GM21381 (cell line): ENCODE measurements at regions not wholly inside any gene's neighbourhood (a gene's known extent, or its start where the extent isn't known, plus 50 kb on each side); places are given as distances from the start of the nearest gene placed in this dataset.
"Not testable (repeated sequence)": the region's sequence is repeated elsewhere in the genome, so short reads cannot be mapped to it uniquely, and the experiment has no call there.

Experiments
- ATAC-seq: cut with Tn5 transposase; IDR thresholded peaks from one replicate; pipeline ENCODE4 v1.9.1; 2021; ENCODE audit warnings: mild to moderate bottlenecking, moderate library complexity; ENCODE audit not compliant: unreplicated experiment

DNA sequence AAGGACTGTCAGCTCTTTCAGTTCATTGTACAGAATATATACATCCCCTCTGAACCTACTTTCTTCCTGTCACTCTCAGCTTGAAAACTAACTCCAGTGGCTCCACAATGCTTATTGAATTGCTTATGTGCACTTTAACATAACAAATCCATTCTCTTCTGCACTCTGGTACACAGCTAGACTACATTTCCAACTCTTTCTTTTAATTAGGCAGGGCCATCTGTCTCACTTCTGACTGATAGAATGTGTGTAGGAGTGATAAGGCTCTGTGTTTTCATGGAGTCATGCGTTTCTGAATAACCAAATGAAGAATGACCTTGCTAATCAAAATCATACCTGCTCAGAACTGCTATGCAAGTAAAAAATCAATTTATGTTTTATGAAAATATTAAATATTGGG is 278.5 kb upstream of the CCDC179 start:
- no peak for ATAC-seq

DNA sequence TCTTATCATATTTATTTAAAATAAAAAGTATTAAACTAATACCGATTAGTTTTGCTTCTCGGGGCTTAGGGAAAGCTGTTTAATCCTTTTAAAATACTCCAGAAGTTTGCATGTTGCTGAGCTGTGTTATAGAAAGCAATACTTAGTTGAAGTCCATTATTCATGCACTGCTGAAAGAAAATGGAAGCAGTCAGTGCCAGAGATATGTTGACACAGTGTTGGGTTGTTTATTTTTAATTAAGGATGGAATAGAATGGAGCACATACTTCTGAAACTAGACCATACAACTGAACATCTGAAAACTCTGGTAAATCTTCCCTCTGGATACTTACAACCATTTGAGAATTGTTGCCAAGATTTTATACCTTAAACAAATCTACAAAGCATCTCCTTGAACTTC is 282.7 kb upstream of the CCDC179 start:
- ATAC-seq = no peak

DNA sequence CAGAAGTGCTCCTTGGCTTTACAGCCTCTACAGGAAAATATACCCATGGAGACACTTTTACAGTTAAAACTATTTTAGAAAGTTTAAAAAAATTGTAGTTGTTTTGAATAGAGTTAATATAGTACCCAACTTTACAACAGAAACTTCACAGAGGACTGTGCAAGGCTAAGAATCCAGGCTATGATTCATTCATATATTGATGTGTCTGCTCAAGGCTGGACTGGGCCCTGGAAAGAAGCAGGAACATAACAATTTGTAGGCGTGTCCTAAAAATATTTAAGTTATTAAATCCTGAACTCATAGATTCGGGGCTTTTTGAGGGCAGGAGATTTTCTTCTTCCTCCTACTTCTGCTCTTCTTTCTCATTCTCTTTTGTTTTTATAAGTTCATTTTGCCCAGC is 291.5 kb upstream of the CCDC179 start:
- no peak for ATAC-seq

DNA sequence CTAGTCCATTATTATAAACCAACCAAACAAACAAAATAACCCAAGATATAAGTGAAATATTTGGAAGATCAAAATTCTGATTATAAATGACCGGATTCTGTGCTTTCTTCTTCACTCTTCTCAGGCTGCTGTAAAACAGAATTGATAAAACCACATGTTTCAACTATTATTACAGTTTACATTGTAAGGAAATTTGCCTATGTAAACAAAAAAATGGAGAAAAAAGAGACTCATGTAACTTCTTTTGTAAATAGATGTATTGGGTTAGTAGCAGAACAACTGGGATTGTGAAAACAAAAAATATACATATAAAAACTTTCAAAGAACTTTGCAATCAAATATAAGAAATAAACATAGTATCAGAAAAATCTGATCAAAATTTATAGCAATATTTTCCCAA is 295.2 kb upstream of the CCDC179 start:
- no peak for ATAC-seq

DNA sequence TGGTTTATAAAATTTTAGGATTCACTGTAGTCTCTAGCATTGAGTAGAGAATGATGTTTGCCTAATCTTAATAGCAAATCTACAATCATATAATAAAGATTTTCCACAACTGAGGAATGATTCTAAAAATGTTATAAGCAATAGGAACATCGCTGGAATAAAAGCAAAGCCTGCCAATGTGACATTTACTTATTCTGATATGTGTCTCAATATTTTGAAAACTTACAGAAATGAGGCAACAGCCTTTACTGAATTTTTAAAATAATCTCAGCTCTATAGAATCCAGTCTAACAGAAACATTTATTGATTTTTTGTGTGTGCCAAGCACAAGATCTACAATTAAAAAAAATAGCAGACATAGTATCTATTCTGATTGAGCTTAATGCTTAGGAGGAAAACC is 303.7 kb upstream of the CCDC179 start:
- no peak for ATAC-seq

DNA sequence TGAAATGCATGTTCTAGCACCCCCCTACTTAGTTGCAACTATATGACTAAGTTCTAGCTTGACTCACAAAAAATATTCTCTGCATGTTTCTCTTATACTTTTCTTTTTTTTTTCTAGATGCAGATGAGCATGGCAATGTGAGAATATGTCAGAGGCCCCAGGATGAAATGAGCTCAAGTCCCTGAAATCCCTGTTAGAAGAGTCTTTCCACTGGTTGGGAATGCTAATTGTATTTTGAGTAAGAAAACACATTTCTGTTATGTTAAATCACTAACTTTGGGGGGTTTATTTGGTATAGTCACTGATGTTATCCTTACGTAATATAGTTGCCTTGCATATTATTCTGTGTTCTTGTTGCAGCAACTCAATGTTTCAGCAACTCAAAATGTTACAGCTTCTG is 306.1 kb upstream of the CCDC179 start:
- no peak for ATAC-seq

DNA sequence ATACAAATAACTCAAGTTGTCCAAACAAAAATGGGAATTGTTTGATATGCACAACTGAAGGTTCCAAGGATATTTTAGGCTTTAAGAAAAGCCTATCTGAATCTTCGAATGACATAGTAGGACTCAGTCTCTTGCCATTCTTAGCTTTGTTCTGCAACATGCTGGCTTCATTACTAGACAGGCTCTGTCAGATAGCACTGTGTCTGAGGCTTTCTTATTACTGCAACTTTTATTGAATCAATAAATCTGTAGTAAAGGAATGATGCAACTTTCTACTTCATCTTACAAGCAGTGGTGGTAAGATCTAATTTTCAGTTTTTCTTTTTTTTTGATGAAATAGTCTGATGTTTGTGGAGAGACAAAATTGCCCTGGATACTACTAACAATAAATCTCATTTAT is 319.3 kb upstream of the CCDC179 start:
- ATAC-seq = no peak

DNA sequence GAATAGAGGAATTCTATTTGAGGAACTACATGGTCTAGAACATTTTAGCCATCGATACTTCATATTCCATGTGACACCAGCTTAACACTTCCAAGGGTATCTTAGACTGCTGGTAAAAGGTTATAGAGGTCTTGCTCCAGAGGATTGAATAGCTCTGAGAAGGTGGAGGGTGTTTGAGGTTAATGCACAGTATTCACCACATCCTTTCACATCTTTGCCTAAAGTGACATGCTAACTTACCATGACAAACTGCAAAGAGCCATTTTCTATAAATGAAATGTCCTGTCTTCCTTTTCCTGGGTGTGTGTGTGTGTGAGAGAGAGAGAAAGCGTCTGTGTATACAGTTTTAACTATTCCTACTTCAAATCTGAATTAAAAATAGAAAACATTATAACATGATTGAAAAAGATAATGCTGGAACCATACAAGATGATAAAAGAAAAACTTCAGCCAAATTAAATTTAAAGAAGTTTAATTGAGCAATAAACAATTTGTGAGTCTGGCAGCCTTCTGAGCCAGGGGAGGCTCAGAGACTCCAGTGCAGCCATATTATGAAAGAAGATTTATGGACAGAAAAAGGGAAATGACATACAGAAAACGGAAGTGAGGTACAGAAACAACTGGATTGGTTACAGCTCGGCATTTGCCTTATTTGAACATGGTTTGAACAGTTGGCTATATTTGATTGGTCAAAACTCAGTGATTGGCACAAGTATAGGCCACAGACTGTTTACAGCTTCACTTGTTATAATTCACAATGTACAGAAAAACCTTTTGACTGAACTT is 320.9 kb upstream of the CCDC179 start:
- ATAC-seq = no peak

DNA sequence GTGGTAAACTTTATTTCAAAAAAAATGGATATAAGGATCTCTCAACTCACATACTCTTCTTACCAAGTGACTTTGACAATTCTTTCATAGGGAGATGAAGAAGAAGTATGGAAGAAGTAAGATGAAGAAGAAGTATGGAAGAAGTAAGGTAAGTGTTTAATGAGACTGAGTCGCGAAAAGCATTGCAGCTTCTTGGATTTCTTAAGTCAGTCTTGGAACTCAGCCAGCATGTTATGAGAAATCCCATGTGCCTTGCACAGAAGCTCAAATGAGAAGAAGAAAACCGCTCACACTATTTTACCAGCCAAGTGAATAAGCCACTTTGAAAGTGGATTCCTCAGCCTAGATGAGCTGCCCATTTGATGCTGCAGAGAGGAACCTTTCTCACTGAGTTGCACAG is 332.0 kb upstream of the CCDC179 start:
- no peak for ATAC-seq

DNA sequence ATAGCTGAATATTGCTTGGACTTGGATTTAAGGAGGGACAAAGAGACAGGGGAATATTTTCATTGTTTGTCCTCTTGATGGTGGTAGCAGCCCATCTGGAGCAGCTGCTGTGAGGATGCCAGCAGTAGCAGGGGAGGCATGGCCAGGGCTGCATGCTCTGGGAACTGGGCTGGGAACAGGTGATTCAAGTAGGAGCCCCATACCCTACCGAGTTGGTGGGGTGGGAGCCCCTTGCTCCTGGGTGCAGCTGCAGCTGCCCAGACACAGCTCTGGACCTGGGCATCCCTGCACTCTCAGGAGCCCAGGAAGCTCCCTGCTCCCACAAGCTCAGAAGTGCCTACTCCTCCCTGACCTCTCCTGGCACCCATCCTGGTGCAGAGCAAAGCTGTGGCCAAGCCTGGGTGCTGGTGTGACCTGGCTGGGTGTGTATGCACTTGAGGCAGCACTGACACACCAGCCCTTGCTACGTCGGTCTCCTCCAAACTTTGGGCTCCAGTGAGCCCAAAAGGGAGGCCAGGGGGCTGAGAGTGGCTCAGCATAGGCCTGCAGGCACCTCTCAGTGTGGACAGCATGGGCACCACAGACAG is 341.8 kb upstream of the CCDC179 start:
- ATAC-seq = no peak

DNA sequence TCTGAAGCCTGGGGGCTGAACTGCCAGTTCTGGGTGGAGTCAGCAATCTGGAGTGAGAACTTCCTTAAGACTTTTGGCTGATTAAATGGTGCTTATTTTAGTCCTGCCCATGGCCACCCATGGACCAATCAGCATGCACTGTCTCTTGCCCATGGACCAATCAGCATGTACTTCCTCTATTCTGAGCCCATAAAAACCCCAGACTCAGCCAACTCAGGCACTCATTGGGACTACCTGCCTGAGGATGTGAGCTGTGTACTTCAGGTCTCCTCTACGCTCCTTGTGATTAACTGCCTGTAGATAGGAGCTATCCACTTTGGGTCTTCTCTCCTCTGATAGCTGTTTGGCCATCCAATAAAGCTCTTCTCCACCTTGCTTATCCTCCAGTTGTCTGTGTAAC is 342.3 kb upstream of the CCDC179 start:
- ATAC-seq = no peak

DNA sequence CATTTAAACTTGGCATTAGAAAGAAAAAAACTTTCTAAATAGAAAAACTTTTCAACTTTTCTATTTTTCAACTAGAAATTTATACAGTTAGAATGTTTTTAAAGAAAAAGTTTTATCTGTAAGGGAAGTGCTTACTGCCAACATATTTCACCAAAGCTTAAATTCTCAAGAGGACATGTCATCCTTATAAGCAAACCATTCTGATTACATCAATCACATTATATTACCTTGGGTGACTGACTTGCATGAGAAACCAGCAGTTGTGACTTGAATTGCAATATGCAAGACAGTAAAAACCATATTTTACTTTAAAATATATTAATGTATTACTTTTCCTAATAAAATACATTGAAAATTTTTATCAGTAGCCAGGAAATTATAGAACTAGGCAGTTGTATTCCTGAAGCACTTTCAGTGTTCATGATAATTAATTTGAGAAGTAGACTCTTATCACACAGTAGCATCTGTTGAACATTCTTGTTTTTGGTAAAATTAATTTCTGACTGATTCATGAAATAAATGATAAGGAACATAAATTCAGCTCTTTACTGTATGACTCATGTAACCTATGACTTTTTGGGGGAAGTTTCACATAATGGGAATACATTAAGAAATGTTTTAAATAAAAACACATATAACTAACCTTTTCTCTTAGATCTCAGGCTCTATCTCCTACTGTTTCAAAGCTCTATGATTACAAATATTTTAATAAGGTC is 345.0 kb upstream of the CCDC179 start:
- ATAC-seq = no peak

DNA sequence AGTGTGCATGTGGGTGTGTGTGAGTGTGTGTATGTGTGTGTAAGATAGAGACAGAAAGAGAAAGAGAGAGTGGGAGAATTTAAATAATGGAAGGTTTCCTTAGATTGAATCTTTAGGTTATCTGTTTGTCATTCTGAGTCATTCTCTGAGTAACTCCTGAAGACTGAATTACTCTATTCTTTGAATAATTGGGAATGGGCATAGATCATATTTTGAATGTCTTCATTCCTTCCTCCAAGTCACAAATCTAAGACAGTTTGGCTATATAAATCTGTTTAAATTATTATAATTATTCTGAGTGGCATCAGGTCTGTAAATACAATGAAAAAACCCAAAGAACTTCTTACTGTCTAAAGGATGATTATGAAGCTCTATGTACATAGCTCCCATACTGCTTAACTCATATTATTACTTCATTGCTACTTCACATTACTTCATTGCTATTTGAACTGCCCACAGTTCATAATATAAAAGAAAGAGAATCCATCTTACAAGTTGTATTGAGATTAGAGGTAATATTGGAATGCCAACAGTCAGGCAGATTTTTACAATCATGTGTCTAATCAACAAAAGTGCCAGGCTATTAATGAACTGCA is 346.6 kb upstream of the CCDC179 start:
- ATAC-seq = no peak

DNA sequence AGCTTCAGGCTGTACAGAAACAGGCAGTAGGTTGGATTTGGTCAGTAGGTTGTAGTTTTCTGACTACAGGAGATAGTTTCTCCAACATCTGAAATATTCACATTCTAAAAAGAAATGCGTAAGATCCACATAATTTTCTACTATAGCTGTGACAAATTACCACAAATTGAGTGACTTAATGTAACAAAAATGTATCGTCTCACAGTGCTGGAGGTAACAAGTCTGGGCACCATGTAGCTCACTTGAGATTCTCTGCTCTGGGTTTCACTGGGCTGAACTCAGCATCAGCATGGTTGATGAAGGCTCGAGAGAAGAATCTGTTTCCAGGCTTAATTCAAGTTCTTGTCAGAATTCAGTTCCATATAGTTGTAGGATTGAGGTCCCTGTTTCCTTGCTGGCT is 350.9 kb upstream of the CCDC179 start:
- no peak for ATAC-seq

DNA sequence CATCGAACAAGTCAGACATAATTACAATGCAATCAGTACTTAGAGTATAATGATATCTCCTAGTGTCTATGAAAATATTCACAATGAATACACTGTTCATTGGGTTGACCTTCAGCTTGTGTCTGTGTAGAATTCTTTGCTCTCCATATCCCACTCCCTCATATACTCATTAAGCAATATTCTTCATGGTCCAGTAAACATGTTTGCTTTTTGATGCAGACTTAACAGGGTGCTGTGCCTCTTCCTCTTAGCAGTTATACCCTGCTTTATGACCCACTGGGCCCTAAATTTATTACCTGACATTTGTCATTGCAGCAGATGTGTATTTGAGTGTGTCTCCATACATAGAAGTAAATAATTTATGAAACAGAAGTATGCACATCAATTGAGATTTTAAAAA is 352.5 kb upstream of the CCDC179 start:
- no peak for ATAC-seq

DNA sequence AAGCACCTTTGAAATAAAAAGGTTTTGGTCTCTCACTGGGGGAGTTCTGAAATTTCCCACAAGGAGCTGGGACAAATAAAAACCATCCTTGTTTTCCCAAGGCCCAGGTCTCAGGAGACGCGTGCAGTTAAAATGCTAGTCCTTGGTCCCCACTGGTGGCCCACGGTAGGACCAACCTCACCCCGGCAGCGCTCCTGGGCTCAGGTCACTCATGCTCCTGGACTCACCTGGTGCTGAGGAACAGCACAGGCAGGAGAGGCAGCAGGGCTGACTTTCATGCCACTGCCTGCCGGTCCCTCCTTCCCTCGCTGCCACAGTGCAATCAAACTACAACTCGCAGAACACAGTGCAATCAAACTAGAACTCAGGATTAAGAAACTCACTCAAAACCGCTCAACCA is 356.8 kb upstream of the CCDC179 start:
- no peak for ATAC-seq

DNA sequence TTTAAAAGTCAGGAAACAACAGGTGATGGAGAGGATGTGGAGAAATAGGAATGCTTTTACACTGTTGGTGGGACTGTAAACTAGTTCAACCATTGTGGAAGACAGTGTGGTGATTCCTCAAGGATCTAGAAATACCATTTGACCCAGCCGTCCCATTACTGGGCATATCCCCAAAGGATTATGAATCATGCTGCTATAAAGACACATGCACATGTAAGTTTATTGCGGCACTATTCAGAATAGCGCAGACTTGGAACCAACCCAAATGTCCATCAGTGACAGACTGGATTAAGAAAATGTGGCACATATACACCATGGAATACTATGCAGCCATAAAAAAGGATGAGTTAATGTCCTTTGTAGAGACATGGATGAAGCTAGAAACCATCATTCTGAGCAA is 359.8 kb upstream of the CCDC179 start:
- ATAC-seq = not testable (repeated sequence)

DNA sequence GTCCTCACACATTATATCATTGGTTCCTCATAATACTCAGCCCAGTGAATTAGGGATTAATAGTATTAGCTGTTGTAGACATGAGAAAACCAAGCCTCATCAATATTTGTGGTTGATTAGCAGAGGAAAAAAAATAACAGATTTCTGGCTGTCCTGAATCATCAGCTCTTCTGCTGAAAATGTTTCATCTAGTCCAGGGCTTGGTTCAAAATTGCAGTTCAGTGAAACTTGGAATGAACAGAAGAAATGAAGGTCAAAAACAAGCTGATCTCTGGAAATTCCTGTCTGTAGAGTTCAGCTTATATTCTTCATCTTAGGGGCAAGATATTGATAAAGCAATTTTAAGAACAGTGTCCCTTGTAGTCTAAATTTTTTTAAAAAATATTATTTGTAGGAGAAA is 361.1 kb upstream of the CCDC179 start:
- ATAC-seq = no peak

DNA sequence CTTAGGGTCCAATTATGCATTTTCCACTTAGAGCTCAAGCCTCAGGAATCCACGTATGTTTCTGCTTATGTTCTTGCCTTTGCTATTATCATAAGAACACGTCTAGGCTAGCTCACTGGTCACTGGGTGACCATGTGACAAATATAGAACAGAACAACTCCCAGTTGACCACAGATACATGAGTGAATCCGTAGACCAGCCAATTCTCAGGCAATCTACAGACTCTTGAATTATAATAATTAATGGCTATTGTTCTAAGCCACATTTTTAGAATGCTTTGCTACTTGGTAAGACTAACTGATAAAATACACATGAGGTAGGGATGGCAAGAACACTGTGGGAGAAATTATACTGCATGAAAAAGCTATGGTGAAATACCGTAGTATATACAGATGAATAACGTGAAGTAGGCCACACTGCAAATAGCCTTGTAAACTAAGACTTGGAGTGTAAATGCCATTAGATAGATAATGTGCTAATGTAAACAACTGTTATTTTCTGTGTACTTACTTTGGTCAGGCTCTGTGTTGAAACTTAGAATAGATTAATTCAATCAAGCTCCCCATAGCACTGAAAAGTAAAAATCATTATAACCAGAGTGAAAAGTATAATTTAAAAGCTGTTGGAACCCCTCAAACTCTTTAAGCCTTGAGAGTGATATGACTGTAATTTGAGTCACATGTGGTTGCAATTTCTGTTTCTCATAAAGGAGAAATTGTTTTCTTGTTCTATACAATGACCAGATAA is 366.2 kb upstream of the CCDC179 start:
- ATAC-seq = no peak

DNA sequence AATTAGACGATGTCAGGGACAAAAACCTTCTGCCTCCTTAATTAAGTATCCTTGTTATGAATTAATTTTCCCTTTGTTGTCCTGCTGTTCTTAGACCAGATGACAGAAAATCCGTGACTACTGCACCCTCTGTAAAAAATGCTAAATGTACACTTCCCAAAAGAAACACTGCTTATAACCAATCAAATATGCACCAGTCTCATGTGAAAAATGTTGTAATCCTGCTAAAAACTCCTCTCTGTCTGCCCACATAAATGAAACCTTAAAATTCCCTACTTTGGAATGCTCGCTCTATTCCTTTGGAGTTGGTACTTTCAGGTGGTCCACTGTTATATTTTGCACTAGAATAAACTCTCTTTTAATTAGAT is 366.8 kb upstream of the CCDC179 start:
- ATAC-seq = no peak

DNA sequence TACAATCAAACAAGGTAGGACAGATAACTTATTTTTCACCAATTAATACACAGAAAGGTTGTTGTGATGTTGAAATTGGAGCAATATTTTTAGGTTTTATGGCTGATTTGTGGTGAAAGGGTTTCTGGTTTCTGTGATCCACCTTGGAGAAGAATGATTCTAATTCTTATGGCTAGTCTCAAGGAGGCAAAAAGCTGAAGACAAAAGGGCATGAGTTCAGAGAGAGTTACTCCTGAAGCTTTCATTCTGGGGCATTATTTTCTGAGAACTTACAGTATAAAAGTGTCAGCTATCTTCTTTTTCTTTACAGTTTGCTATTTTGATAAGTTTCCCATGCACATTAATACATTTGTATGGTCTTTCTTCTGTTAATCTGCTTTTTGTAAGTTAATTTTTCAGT is 372.4 kb upstream of the CCDC179 start:
- no peak for ATAC-seq
